Middle frontal gyrus (tissue), 1 donor: ENCODE measurements at regions not wholly inside any gene's neighbourhood (a gene's known extent, or its start where the extent isn't known, plus 50 kb on each side); places are given as distances from the start of the nearest gene placed in this dataset.

Experiments
- DNase-seq: peaks from one replicate; pipeline ENCODE4 v3.0.0-alpha.2; 2015; ENCODE audit warnings: low spot score; ENCODE audit errors: extremely low spot score

- DNase-seq, result no peak
These were observed 244.8 kb downstream of the BAMBI start for GRCh38 chr10:28922127-28922526.

DNA sequence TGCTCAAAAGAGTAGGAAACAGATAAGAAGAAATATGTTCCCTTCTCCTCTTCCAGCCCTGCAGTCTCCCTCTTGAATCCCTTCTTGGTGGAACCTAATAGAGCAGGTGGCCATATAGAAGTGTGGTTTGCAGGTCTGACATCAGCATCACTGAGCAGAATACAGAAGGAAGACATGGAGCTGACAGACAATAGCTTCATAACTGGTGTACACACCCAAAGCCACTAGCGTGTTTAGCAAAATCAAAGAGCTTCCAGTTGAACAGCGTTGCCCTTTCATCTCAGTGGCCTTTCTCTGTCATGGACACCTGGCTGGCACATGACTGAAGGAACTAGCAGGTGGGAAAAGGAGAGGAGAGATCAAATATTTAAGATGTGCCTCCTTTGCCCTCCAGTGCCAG, 245.5 kb downstream of the BAMBI start:
- no peak for DNase-seq

GRCh38 chr10:28924717-28925116, 247.4 kb downstream of the BAMBI start:
- no peak for DNase-seq

DNA sequence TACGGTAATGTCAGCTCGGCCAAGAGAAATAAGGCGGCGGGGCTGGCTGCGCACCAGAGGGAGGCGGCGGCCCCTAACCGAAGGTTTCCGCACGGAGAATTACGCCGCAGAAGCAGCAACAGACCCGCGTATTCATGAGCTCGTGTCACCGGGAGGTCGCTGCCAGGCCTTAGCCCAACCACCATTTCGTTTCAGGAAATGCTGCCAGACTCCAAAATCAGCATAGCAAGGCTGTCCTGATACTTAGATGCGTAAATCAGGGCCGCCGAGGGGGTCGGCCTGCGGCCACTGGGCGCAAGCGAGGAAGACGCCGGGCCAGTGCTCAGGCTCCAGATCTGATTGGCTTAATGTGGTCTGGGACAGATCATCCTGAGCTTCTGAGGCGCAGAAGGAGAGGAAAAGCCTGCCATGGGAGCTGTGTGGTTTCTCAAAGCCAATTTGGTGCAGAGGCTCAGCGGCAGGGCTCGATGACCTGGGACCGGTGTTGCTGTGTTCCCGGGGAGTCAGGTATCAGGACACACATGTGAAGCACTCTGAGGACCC, 247.9 kb downstream of the BAMBI start:
- DNase-seq, result no peak

DNA sequence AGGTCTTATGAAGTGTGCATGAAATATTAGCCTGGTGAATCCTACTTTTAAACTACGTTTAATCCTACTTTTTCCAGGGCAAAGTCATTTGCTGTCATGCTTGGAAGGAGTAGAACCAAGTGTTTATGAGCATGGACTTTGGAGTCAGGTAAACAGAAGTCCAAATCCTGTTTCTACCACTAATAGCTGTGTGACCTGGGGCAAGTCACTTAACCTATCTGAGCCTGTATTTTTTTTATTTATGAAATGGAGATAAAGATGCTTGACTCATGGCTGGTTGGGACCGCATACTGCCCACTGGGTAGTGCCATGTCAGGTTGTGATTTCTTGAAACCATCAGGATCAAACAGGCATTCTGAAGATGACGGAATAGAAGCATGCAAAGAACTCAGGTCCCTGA, 249.6 kb downstream of the BAMBI start:
- no peak for DNase-seq

GRCh38 chr10:28928484-28928883, 251.2 kb downstream of the BAMBI start:
- no peak for DNase-seq

GRCh38 chr10:28929942-28930341, 252.6 kb downstream of the BAMBI start:
- no peak for DNase-seq

DNA sequence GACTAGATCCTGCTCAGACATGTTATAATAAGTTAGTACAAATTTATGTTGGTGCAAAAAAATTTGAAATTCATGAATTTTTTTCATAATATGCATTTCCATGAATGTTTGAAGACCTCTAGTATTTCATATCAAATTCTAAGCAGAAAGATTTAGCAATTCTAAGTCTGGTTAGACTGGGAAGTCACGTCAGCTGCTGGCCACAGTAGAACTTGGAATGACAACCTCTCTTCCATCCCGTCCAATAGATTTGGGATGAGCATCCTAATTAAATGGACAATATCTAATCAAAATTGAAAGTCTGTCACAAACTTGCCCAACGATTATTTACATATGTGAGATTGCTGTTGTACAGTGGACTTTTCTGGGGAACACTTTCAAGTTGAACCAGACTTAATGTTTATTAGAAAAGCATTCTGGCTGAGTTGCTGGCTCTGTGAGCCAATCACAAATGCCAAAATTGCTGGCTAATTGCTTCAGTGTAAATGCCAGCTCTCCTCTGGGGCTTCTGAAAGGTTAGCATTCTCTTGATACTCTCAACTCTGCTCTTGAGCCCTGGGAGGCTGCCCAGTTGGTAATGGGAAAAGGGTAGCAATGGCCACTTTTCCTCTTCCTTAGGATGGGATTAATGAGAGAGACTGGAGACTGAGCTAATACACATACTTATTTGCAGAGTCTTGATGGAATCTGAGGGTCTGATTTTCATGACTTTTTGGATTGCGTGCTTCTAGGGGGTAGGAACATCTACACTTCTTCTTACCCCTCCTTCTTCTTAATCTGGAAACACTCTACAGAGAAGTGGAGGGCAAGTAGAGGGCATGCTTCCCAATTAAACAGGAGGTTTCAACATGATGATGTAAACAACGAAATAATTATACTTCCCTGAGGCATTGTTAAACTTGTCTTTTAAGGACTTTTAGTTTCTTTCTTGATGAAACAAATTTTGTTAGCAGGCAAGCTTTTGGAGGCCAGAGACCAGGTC, 253.5 kb downstream of the BAMBI start:
- no peak for DNase-seq

GRCh38 chr10:28935061-28935460, 257.7 kb downstream of the BAMBI start:
- DNase-seq, result no peak

GRCh38 chr10:28937959-28938358, 260.6 kb downstream of the BAMBI start:
- no peak for DNase-seq

GRCh38 chr10:28938745-28939144, 261.4 kb downstream of the BAMBI start:
- DNase-seq, result no peak

- no peak for DNase-seq
These were observed 262.2 kb downstream of the BAMBI start for GRCh38 chr10:28939281-28940157.

- DNase-seq, result no peak
These were observed 263.0 kb downstream of the BAMBI start for GRCh38 chr10:28940158-28940888.

GRCh38 chr10:28942012-28942411, 264.7 kb downstream of the BAMBI start:
- no peak for DNase-seq

DNA sequence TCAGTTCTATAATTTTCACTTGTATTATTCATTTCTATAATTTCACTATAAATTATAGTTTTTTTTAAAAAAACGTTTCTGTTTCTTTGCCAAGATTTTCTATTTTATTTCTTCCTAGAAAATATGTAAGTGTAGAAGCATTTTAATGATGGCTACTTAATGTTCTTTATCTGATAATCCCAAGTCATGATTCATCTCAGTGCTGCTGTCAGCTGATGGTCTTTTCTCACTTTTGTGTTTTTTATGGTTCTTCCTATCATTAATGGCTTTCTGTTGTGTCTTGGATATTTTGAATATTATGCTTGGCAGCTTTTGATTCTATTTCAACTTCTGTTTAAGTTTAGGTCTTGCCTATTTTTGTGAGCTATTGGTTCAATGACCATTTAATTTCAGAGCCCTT, 268.6 kb downstream of the BAMBI start:
- no peak for DNase-seq

GRCh38 chr10:28946479-28946878, 269.2 kb downstream of the BAMBI start:
- no peak for DNase-seq

DNA sequence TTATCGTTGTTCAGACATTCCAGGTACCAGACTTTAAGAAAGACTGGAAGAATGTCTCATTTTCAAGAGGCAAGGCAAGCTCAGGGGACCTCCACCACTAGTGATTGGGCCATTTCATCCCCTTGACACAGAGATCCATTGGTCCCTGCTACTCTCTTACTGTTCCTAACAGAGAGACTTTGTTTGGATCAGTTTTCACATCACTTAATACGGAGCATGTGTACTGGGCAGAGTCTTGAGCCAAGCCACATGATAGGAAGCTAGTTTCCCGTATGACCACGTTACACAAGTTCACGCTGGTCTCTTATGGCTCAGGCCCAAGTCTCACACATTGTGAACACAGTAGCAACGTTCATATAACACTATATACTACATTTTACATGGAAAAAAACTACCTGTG, 269.9 kb downstream of the BAMBI start:
- no peak for DNase-seq

DNA sequence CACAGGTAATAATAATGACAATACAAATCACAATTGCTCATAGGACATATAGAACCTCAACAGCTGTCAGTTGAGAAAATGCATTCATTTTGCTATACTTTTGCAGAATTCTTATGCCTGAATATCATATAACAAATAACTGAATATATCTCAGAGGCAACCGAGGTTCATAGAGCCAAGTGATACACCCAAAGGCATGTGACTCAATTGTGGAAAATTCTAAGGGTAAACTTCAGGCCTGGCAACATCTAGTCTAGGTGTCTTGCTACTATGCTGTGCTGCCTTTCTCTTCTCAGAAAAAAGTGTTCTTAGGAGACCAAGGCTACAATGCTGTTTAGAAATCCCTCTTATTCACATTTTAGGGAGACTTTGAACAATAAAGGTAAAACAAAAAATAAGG, 270.7 kb downstream of the BAMBI start:
- DNase-seq, result no peak

DNA sequence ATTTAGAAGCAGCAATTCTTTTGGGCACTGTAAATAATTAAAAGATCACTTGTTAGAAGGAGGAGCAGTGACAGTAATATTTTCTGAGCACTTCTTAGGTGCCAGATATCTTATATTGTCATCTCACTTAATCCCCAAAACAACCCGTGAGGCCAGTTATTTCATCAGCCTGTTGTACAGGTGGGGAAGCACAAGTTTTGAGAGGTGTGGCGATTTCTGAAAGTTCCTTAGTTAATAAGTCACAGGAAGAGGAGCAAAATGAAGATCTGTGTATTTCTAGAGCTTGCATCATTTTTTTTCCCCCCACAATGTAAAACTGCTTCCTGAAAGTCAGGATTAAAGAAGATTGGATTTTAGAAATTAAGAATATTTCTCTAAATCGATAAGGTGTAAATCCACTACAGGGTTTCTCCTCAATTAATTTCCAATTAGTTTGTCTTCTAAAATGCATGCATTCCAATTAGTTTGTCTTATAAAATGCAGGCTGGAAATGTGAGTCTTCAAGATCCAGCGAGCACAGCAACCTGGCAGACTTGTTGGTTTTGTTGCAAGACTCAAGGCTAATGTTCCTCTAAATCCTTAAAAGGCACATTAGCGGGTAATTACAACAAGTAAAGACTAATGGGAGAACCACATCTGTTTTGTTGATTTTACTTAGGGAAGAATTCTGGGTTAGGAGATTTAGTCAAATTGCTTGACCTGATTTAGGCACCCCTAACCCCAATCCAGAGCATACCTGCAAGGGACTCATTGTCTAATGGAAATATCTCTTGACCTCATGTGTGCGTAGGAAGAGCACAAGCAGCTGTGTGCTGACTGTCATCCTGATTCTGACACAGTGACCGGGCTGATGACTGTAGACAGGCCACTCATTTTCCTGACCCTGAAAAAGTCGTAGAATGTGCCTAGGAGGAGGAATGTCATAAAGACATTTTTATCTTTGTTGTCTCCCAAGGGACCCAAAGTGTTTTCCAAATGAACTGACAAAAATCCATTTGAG, 272.0 kb downstream of the BAMBI start:
- no peak for DNase-seq

DNA sequence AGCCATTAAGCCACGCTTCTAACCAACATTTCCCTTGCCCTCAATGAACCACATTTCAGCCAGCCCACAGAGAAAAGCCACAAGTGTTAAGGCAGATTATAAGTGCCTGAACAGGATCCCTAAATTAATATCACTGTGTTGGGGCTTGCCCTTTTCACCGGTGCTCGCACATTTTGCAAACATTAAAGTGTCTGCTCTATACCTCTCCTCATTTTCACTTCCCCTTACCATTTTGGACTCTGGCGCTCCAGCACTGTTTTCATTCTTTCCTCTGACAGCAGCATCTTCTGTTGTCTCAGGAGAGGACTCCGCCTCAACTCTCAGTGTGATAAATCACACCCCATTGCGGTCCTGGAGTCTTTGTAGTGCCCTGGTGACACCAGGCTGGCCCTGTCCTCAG, 274.2 kb downstream of the BAMBI start:
- DNase-seq, result no peak
